Loucy (cell line): ENCODE measurements at regions not wholly inside any gene's neighbourhood (a gene's known extent, or its start where the extent isn't known, plus 50 kb on each side); places are given as distances from the start of the nearest gene placed in this dataset.

Experiments used
- H2AFZ ChIP-seq: fragments of 200-600 bp; sonication (generic); 2 replicates; pipeline ENCODE4 v1.6.0; 2016; ENCODE audit warnings: antibody characterized with exemption, mild to moderate bottlenecking, low read length, moderate library complexity
- H3F3A ChIP-seq: fragments of 200-600 bp; 2 replicates; pipeline ENCODE4 v1.6.0; 2016; ENCODE audit warnings: antibody characterized with exemption, low read depth, mild to moderate bottlenecking
- H3K27me3 ChIP-seq: fragments of 200-600 bp; sonication (generic); 2 replicates; pipeline ENCODE4 v1.6.1; 2014; ENCODE audit warnings: low read length, mild to moderate bottlenecking; ENCODE audit not compliant: insufficient read depth, poor library complexity, severe bottlenecking
- H3K36me3 ChIP-seq: fragments of 200-600 bp; sonication (generic); 2 replicates; pipeline ENCODE4 v1.6.1; 2016; ENCODE audit warnings: low read length; ENCODE audit not compliant: insufficient read depth
- H3K4me1 ChIP-seq: fragments of 200-600 bp; sonication (generic); 2 replicates; pipeline ENCODE4 v1.5.1; 2014; ENCODE audit warnings: low read length, mild to moderate bottlenecking; ENCODE audit not compliant: insufficient read depth, poor library complexity, severe bottlenecking
- H3K4me2 ChIP-seq: fragments of 200-600 bp; sonication (generic); 2 replicates; pipeline ENCODE4 v1.6.0; 2014; ENCODE audit warnings: antibody characterized with exemption, low read length, low read depth, mild to moderate bottlenecking; ENCODE audit not compliant: poor library complexity, severe bottlenecking
- H3K4me3 ChIP-seq: fragments of 200-600 bp; sonication (generic); 2 replicates; pipeline ENCODE4 v1.5.1; 2014; ENCODE audit warnings: low read length, mild to moderate bottlenecking, mixed read lengths; ENCODE audit not compliant: poor library complexity, severe bottlenecking
- H3K79me2 ChIP-seq: fragments of 200-600 bp; sonication (generic); 2 replicates; pipeline ENCODE4 v1.6.1; 2014; ENCODE audit warnings: low read length; ENCODE audit not compliant: insufficient read depth
- H3K9ac ChIP-seq: fragments of 200-600 bp; sonication (generic); 2 replicates; pipeline ENCODE4 v1.6.0; 2014; ENCODE audit warnings: mild to moderate bottlenecking, low read depth, low read length, moderate library complexity; ENCODE audit not compliant: poor library complexity, severe bottlenecking
- H3K9me2 ChIP-seq: fragments of 200-600 bp; sonication (generic); replicated peaks from 2 replicates; pipeline ENCODE4 v1.6.1; 2016; ENCODE audit warnings: low read depth, low read length, mixed read lengths
- H3K9me3 ChIP-seq: fragments of 200-600 bp; sonication (generic); 2 replicates; pipeline ENCODE4 v1.6.1; 2014; ENCODE audit warnings: mild to moderate bottlenecking, antibody characterized with exemption, low read length, low read depth; ENCODE audit not compliant: insufficient read depth
- H4K20me1 ChIP-seq: fragments of 200-600 bp; sonication (generic); 2 replicates; pipeline ENCODE4 v1.6.0; 2014; ENCODE audit warnings: antibody characterized with exemption, low read length, mild to moderate bottlenecking; ENCODE audit not compliant: insufficient read depth, poor library complexity, severe bottlenecking
- CTCF ChIP-seq: fragments of 200-600 bp; sonication (generic); conservative IDR thresholded peaks from 2 replicates; pipeline ENCODE4 v1.5.1; 2014; ENCODE audit warnings: mild to moderate bottlenecking, antibody characterized with exemption, low read length
- EZH2phosphoT487 ChIP-seq: fragments of 200-600 bp; IDR thresholded peaks from 2 replicates; pipeline ENCODE4 v1.6.1; 2018; ENCODE audit warnings: antibody characterized with exemption, mild to moderate bottlenecking, moderate library complexity, borderline replicate concordance

DNA sequence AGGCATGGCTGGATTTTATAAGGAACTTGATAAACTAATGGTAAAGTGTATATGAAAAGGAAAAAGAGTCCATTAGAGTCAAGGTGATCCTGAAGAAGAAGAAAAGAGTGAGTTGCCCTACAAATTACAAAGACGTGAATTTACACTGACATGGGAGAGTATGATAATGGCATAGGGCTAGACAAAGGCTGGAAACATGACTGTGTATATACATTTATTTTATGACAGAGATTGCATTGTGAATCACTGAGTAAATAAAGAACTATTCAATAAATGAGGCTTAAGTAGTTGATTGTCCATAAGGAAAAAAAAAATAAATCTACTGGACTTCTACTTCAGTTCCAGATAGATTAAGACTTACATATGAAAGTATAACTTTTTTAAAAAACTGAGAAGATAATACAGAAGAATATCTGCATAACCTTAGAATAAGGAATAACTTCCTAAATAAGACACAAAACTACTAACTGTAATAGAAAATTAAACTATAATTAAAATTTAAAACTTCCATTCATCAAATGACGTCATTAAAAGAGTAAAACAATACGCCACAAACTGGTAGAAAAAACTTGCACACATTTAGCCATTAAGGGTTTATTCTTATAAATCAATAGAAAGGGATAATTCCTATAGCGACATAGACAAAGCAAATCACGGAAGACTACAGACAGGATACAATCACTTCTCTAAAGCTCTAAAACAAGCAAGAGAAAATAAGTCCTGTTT is 278.5 kb downstream of the NOVA1 start:
- no peak overlapping the region for H3K4me2 ChIP-seq
- no peak overlapping the region for H3K9ac ChIP-seq
- H3F3A ChIP-seq = no peaks in the 10 kb centered on the region
- H3K79me2 ChIP-seq = no peaks in the 10 kb centered on the region
- H3K4me1 ChIP-seq = no peaks in the 10 kb centered on the region
- no peaks in the 10 kb centered on the region for H3K36me3 ChIP-seq
- no peaks in the 10 kb centered on the region for H4K20me1 ChIP-seq
- no peaks in the 10 kb centered on the region for H3K9me2 ChIP-seq
- H3K27me3 ChIP-seq = no peaks in the 10 kb centered on the region
- H3K4me3 ChIP-seq = no peak overlapping the region
- no peaks in the 10 kb centered on the region for H3K9me3 ChIP-seq
- H2AFZ ChIP-seq = no peak overlapping the region
- TF ChIP-seq CTCF (no peak), EZH2phosphoT487 (no peak)

DNA sequence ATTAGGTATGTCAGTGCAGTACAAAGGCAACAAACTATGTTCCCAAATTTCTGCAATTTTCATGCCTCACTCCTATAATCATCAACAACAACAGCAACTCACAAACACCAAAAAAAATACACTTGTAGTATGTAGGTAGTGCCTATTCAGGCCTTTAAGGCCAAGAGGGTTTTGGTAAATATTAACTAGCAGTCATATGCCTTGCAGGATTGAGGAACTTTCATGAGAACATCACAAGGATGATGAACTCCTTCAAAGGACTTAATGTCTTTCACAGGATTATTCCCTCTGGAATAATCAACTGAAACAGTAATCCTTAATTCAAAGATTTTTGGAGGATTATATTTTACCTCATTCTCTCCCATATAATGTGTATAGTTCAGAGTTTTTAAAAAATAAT is 293.8 kb downstream of the NOVA1 start:
- H3K4me3 ChIP-seq = no peak overlapping the region
- no peaks in the 10 kb centered on the region for H3K79me2 ChIP-seq
- TF ChIP-seq CTCF (no peak), EZH2phosphoT487 (no peak)
- H4K20me1 ChIP-seq = no peaks in the 10 kb centered on the region
- H3K4me2 ChIP-seq = no peak overlapping the region
- no peaks in the 10 kb centered on the region for H3K9me3 ChIP-seq
- no peaks in the 10 kb centered on the region for H3K36me3 ChIP-seq
- H3K27me3 ChIP-seq = no peaks in the 10 kb centered on the region
- H3F3A ChIP-seq = no peaks in the 10 kb centered on the region
- no peaks in the 10 kb centered on the region for H3K9me2 ChIP-seq
- H2AFZ ChIP-seq = no peak overlapping the region
- no peak overlapping the region for H3K9ac ChIP-seq
- H3K4me1 ChIP-seq = no peaks in the 10 kb centered on the region

- no peaks in the 10 kb centered on the region for H3K9me3 ChIP-seq
- no peak overlapping the region for H3K4me3 ChIP-seq
- no peak overlapping the region for H3K9ac ChIP-seq
- no peaks in the 10 kb centered on the region for H3K36me3 ChIP-seq
- no peaks in the 10 kb centered on the region for H3F3A ChIP-seq
- no peaks in the 10 kb centered on the region for H3K4me1 ChIP-seq
- no peak overlapping the region for H2AFZ ChIP-seq
- H3K27me3 ChIP-seq = no peaks in the 10 kb centered on the region
- no peaks in the 10 kb centered on the region for H3K9me2 ChIP-seq
- H4K20me1 ChIP-seq = no peaks in the 10 kb centered on the region
- no peak overlapping the region for H3K4me2 ChIP-seq
- no peak for TF ChIP-seq CTCF
- no peak for TF ChIP-seq EZH2phosphoT487
- H3K79me2 ChIP-seq = no peaks in the 10 kb centered on the region
These were observed 303.9 kb downstream of the NOVA1 start for GRCh38 chr14:26293909-26294308.
